Immature natural killer cell (primary cell): ENCODE measurements at regions not wholly inside any gene's neighbourhood (a gene's known extent, or its start where the extent isn't known, plus 50 kb on each side); places are given as distances from the start of the nearest gene placed in this dataset.
"Not testable (repeated sequence)": the region's sequence is repeated elsewhere in the genome, so short reads cannot be mapped to it uniquely, and the experiment has no call there.

Source experiments
- DNase-seq, 3 donors: peaks; one replicate each; pipeline ENCODE4 v3.0.0; 2022; ENCODE audit warnings: mixed read lengths in 1 of 3
- H3K27ac Mint-ChIP-seq, 6 donors: one replicate each; pipeline ENCODE4 v1.8.0; 2020; ENCODE audit warnings: mixed read lengths in 6 of 6, mild to moderate bottlenecking in 5 of 6, inconsistent platforms in 4 of 6, moderate library complexity in 3 of 6
- H3K27me3 Mint-ChIP-seq, 3 donors: one replicate each; pipeline ENCODE4 v1.8.0; 2020 to 2021; ENCODE audit warnings: low read depth in 3 of 3, mild to moderate bottlenecking in 3 of 3, mixed read lengths in 3 of 3, moderate library complexity in 3 of 3, inconsistent platforms in 1 of 3
- H3K36me3 Mint-ChIP-seq, 3 donors: one replicate each; pipeline ENCODE4 v1.8.0; 2020; ENCODE audit warnings: mixed read lengths in 3 of 3, inconsistent platforms in 2 of 3, mild to moderate bottlenecking in 2 of 3
- H3K4me1 Mint-ChIP-seq, 2 donors: one replicate each; pipeline ENCODE4 v1.8.0; 2020; ENCODE audit warnings: inconsistent platforms in 2 of 2, mild to moderate bottlenecking in 2 of 2, mixed read lengths in 2 of 2, moderate library complexity in 1 of 2
- H3K4me3 Mint-ChIP-seq, 5 donors: one replicate each; pipeline ENCODE4 v1.8.0; 2020; ENCODE audit warnings: mild to moderate bottlenecking in 5 of 5, mixed read lengths in 5 of 5, inconsistent platforms in 3 of 5, moderate library complexity in 3 of 5
- H3K9me3 Mint-ChIP-seq, 6 donors: one replicate each; pipeline ENCODE4 v1.8.0; 2020; ENCODE audit warnings: mild to moderate bottlenecking in 6 of 6, mixed read lengths in 6 of 6, inconsistent platforms in 4 of 6, moderate library complexity in 3 of 6

DNA sequence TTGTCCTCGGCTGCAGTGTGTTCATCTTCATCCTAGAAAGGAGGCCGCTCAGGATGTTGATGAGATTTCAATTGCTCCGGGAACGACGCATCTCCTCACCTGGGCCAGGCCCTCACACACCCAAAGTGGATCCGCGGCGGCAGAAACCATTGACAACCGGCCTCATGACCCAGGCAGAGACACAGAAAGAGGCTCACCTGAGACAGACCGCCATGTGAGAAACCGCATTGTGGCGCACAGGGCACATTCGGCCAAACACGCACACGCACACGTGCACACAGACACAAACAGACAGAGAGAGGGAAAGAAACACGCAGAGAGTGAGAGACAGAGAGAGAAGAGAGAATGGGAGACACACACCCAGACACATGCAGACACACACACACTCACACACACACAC, 3879.3 kb downstream of the SRGAP2C start:
- H3K36me3 Mint-ChIP-seq, DNase-seq, H3K27me3 Mint-ChIP-seq, H3K27ac Mint-ChIP-seq, H3K4me3 Mint-ChIP-seq, H3K4me1 Mint-ChIP-seq: not testable (repeated sequence)
- peaks cover 16 to 35% (median 30%) of the 10 kb centered on the region in 6 donors for H3K9me3 Mint-ChIP-seq

DNA sequence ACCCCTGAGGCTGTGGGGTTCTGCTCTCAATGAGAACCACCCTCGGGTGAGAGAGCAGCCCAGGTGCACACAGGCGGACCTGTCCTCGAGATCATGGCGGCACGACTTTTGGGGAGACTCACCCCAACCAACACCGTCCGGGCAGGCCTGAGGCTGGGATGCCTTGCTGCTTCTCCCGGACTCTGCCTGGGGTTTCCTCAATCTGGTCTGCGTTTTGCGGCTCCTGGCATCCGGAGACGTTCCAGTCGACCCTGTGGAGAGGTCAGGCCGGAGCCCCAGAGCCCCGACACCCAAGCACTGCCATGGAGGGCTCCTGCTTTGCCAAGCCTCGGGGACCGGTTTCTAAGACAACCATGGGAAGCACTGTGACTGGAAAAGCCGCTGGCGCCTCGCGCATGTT, 3879.7 kb downstream of the SRGAP2C start:
- H3K4me1 Mint-ChIP-seq, result no peaks in the 10 kb centered on the region
- no peak overlapping the region for H3K27ac Mint-ChIP-seq
- peaks cover 3 to 5% (median 4%) of the 10 kb centered on the region in 3 donors for H3K36me3 Mint-ChIP-seq
- H3K9me3 Mint-ChIP-seq, result peaks cover 19 to 40% (median 34%) of the 10 kb centered on the region in 6 donors
- DNase-seq, result no peak
- H3K27me3 Mint-ChIP-seq, result peaks cover 0 to 3% (median 2%) of the 10 kb centered on the region in 3 donors
- no peak overlapping the region for H3K4me3 Mint-ChIP-seq

DNA sequence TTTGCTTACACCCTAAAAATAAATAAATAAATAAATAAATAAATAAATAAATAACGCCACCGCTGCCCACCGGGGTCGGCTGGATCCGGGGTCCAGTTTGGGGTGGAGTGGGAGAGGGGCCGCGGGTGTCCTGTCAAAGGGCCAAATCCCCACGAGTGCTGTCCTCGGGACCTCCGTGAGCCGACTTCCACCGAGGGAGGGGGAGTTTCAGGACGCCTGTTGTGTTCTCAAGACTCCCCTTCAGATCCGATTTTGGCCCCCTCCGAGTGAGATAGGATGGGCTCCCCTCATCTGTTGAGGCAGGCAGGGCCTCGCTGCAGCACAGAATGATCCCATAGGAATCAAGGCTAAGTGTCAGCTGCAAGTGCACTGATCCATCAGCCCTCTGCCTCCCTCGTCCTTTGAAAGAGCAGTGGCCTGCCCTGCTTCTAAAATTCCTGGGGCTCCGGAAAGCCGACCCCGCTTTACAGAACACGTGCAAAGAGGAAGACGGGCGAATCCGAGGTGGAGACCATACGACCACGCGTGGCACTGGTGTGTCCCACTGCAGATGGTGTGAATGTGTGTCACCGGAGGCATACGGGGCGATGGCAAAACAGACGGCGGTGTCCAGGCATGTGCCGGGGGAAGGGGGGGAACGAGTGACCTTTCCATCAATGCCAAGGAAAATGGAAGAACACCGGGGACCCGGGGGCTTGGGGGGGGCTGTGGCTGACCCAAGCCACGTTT, 3880.5 kb downstream of the SRGAP2C start:
- no peak for DNase-seq
- no peaks in the 10 kb centered on the region for H3K4me1 Mint-ChIP-seq
- peaks cover 20 to 47% (median 42%) of the 10 kb centered on the region in 6 donors for H3K9me3 Mint-ChIP-seq
- H3K36me3 Mint-ChIP-seq, result peaks cover 4 to 13% (median 5%) of the 10 kb centered on the region in 3 donors
- H3K4me3 Mint-ChIP-seq, result no peak overlapping the region
- no peak overlapping the region for H3K27ac Mint-ChIP-seq
- peaks cover 0 to 3% (median 2%) of the 10 kb centered on the region in 3 donors for H3K27me3 Mint-ChIP-seq

DNA sequence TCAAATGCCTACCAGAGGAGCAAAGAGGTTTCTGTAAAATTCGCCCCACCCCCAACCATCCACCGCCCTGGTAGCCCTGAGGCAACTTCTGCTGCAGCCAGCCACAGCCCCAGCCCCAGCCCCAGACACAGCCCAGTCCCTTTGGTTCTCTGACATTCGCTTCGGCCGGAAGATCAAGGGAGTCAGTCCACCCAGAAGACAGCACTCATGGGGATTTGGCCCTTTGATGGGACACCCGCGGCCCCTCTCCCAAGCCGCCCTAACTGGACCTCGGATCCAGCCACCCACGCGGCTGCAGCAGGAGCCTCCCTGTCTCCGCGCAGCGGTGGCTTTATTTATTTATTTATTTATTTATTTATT, 3881.0 kb downstream of the SRGAP2C start:
- peaks cover 25 to 53% (median 47%) of the 10 kb centered on the region in 6 donors for H3K9me3 Mint-ChIP-seq
- H3K4me1 Mint-ChIP-seq, result no peaks in the 10 kb centered on the region
- no peak for DNase-seq
- peaks cover 0 to 3% (median 2%) of the 10 kb centered on the region in 3 donors for H3K27me3 Mint-ChIP-seq
- H3K4me3 Mint-ChIP-seq, result no peak overlapping the region
- H3K27ac Mint-ChIP-seq, result no peak overlapping the region
- peaks cover 8 to 13% (median 9%) of the 10 kb centered on the region in 3 donors for H3K36me3 Mint-ChIP-seq

GRCh38 chr1:125066385-125066784, 3881.6 kb downstream of the SRGAP2C start:
- peaks cover 0 to 3% (median 2%) of the 10 kb centered on the region in 3 donors for H3K27me3 Mint-ChIP-seq
- no peak overlapping the region for H3K4me3 Mint-ChIP-seq
- H3K4me1 Mint-ChIP-seq, result no peaks in the 10 kb centered on the region
- no peak for DNase-seq
- no peak overlapping the region for H3K27ac Mint-ChIP-seq
- peaks cover 25 to 59% (median 53%) of the 10 kb centered on the region in 6 donors for H3K9me3 Mint-ChIP-seq
- H3K36me3 Mint-ChIP-seq, result peaks cover 8 to 13% (median 9%) of the 10 kb centered on the region in 3 donors

GRCh38 chr1:125066849-125067248, 3882.1 kb downstream of the SRGAP2C start:
- H3K27me3 Mint-ChIP-seq, H3K4me1 Mint-ChIP-seq: not testable (repeated sequence)
- H3K36me3 Mint-ChIP-seq, result peaks cover 8 to 13% (median 9%) of the 10 kb centered on the region in 3 donors

DNA sequence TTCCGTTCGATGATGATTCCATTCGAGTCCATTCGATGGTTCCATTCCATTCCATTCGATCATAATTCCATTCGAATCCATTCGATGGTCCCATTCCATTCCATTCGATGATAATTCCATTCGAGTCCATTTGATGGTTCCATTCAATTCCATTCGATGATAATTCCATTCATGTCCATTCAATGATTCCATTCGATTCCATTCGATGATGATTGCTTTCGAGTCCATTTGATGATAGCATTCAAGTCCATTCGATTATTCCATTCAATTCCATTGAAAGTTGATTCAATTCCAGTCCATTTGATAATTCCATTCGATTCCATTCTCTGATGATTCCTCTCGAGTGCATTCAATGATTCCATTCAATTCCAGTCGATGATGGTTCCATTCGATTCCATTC, 3895.3 kb downstream of the SRGAP2C start:
- Mint-ChIP-seq H3K36me3 (peaks cover 25 to 43% (median 34%) of the 10 kb centered on the region in 3 donors), H3K27ac (no peak overlapping the region), H3K4me3 (no peak overlapping the region), H3K27me3 (peaks cover 0 to 5% (median 0%) of the 10 kb centered on the region in 3 donors), H3K4me1 (no peaks in the 10 kb centered on the region), H3K9me3 (peaks cover 62 to 82% (median 74%) of the 10 kb centered on the region in 6 donors)
- no peak for DNase-seq

More at GRCh38 chr1:125066849-125067248, 3882.1 kb downstream of the SRGAP2C start:
- not testable (repeated sequence) for H3K4me3 Mint-ChIP-seq, DNase-seq, H3K27ac Mint-ChIP-seq
- peaks cover 29 to 63% (median 57%) of the 10 kb centered on the region in 6 donors for H3K9me3 Mint-ChIP-seq

DNA sequence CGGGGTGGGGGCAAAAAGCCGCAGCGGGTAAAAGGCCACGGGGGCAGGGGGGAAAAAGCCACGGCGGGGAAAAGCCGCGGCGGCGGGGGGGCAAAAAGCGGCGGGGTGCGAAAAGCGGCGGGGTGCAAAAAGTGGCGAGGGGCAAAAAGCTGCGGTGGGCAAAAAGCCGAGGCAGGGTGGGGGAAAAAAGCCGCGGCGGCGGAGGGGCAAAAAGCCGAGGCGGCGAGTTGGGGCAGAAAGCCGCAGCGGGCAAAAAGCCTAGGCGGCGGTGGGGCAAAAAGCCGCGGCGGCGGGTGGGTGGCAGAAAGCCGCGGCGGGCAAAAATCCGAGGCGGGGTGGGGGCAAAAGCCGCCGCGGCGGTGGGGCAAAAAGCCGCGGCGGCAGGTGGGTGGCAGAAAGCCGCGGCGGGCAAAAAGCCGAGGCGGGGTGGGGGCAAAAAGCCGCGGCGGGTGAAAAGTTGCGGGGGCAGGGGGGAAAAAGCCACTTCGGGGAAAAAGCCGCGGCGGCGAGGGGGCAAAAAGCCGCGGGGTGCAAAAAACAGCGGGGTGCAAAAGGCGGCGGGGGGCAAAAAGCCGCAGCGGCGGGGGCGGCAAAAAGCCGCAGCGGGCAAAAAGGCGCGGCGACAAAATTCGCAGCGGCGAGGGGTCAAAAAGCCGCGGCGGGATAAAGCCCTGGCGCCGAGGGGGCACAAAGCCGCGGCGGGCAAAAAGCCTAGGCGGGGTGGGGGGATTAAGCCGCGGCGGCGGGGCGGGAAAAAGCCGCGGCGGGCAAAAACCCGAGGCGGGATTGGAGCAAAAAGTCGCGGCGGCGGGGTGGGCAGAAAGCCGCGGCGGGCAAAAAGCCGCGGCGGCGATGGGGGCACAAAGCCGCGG, 3901.2 kb downstream of the SRGAP2C start:
- no peak overlapping the region for H3K4me3 Mint-ChIP-seq
- peaks cover 37 to 53% (median 50%) of the 10 kb centered on the region in 6 donors for H3K9me3 Mint-ChIP-seq
- peaks cover 0 to 3% (median 2%) of the 10 kb centered on the region in 3 donors for H3K27me3 Mint-ChIP-seq
- H3K36me3 Mint-ChIP-seq, result peaks cover 15 to 31% (median 20%) of the 10 kb centered on the region in 3 donors
- no peak for DNase-seq
- H3K27ac Mint-ChIP-seq, result no peak overlapping the region
- H3K4me1 Mint-ChIP-seq, result no peaks in the 10 kb centered on the region

- no peak overlapping the region for H3K4me3 Mint-ChIP-seq
- peaks cover 31 to 53% (median 47%) of the 10 kb centered on the region in 6 donors for H3K9me3 Mint-ChIP-seq
- peaks cover 12 to 27% (median 17%) of the 10 kb centered on the region in 3 donors for H3K36me3 Mint-ChIP-seq
- no peak overlapping the region for H3K27ac Mint-ChIP-seq
- DNase-seq, result no peak
- peaks cover 0 to 3% (median 2%) of the 10 kb centered on the region in 3 donors for H3K27me3 Mint-ChIP-seq
- no peaks in the 10 kb centered on the region for H3K4me1 Mint-ChIP-seq
Measured at GRCh38 chr1:125086611-125087010, 3901.8 kb downstream of the SRGAP2C start.

DNA sequence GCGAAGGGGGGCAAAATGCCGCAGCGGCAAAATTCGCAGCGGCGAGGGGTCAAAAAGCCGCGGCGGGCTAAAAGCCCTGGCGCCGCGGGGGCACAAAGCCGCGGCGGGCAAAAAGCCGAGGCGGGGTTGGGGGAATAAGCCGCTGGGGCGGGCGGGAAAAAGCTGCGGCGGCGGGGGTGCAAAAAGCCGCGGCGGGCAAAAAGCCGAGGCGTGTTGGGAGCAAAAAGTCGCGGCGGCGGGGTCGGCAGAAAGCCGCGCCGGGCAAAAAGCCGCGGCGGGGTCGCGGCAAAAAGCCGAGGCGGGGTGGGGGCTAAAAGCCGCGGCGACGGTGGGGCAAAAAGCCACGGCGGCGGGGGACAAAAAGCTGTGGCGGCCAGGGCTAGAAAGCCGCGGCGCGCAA, 3902.5 kb downstream of the SRGAP2C start:
- H3K27me3 Mint-ChIP-seq, result peaks cover 0 to 3% (median 2%) of the 10 kb centered on the region in 3 donors
- H3K27ac Mint-ChIP-seq, result no peak overlapping the region
- DNase-seq, result no peak
- no peak overlapping the region for H3K4me3 Mint-ChIP-seq
- H3K9me3 Mint-ChIP-seq, result peaks cover 25 to 50% (median 41%) of the 10 kb centered on the region in 6 donors
- no peaks in the 10 kb centered on the region for H3K4me1 Mint-ChIP-seq
- H3K36me3 Mint-ChIP-seq, result peaks cover 12 to 27% (median 13%) of the 10 kb centered on the region in 3 donors

- Mint-ChIP-seq H3K27ac (no peak overlapping the region), H3K36me3 (peaks cover 10 to 28% (median 12%) of the 10 kb centered on the region in 3 donors)
Measured at GRCh38 chr1:125087691-125088090, 3902.9 kb downstream of the SRGAP2C start.

DNA sequence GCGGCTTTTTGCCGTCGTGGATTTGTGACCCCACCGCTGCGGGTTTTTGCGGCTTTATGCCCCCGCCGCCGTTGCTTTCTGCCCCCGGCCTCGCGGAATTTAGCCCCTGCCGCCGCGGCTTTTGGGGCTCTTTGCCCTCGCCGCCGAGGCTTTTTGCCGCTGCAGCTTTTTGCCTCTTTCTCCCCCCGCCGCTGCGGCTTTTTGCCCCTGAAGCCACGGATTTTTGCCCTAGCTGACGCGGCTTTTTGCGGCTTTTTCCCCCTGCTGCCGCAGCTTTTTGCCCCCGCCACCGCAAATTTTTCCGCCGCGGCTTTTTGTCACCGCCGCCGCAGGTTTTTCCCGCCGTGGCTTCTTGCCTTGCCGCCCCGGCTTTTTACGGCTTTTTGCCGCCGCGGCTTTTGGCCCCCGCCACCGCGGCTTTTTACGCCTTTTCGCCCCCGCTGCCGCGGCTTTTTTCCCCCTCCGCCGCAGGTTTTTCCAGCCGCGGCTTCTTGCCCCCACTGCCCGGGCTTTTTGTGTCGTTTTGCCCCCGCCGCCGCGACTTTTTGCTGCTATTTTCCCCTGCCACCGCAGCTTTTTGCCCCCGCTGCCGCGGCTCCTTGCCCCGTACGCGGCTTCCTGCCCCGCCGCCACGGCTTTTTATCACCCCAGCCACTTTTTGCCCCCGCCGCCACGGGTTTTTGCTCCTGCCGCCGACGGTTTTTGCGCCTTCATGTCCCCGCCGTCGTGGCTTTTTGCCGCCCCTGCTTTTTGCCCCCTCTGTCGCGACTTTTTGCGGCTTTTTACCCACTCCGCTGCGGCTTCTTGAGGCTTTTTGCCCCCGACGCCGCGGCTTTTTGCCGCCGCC, 3933.6 kb downstream of the SRGAP2C start:
- Mint-ChIP-seq H3K4me3 (no peak overlapping the region), H3K4me1 (no peaks in the 10 kb centered on the region)
- no peak for DNase-seq

More at GRCh38 chr1:125087691-125088090, 3902.9 kb downstream of the SRGAP2C start:
- no peak overlapping the region for H3K4me3 Mint-ChIP-seq
- DNase-seq, result no peak
- peaks cover 21 to 49% (median 39%) of the 10 kb centered on the region in 6 donors for H3K9me3 Mint-ChIP-seq
- no peaks in the 10 kb centered on the region for H3K4me1 Mint-ChIP-seq
- H3K27me3 Mint-ChIP-seq, result peaks cover 0 to 3% (median 2%) of the 10 kb centered on the region in 3 donors

DNA sequence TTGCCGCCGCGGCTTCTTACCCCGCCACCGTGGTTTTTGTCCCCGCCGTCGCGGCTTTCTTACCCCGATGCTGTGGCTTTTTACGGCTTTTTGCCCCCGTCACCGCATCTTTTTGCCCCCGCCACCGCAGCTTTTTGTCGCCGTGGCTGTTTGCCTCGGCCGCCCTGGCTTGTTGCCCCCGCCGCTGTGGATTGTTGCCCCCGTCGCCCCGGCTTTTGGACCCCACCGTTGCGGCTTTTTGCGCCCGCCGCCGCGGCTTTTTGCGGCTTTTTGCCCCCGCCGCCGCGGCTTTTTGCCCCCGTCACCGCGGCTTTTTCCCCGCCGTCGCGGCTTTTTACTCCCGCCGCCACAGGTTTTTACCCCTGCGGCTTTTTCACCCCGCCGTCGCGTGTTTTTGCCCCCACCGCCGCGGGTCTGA, 3934.3 kb downstream of the SRGAP2C start:
- Mint-ChIP-seq H3K27me3 (no peaks in the 10 kb centered on the region), H3K4me3 (no peak overlapping the region), H3K4me1 (no peaks in the 10 kb centered on the region), H3K36me3 (peaks cover 0 to 7% (median 5%) of the 10 kb centered on the region in 3 donors), H3K27ac (no peak overlapping the region), H3K9me3 (peaks cover 10 to 45% (median 35%) of the 10 kb centered on the region in 6 donors)
- no peak for DNase-seq

More for the DNA sequence above, 3933.6 kb downstream of the SRGAP2C start:
- peaks cover 10 to 41% (median 31%) of the 10 kb centered on the region in 6 donors for H3K9me3 Mint-ChIP-seq
- no peak overlapping the region for H3K27ac Mint-ChIP-seq
- H3K27me3 Mint-ChIP-seq, result no peaks in the 10 kb centered on the region
- H3K36me3 Mint-ChIP-seq, result peaks cover 0 to 7% (median 4%) of the 10 kb centered on the region in 3 donors
